Bone marrow (tissue), 2 donors: ENCODE measurements at regions not wholly inside any gene's neighbourhood (a gene's known extent, or its start where the extent isn't known, plus 50 kb on each side); places are given as distances from the start of the nearest gene placed in this dataset.
"Not testable (repeated sequence)": the region's sequence is repeated elsewhere in the genome, so short reads cannot be mapped to it uniquely, and the experiment has no call there.

Source experiments
- DNase-seq, 2 donors: peaks; one replicate each; lab custom pipeline; 2025; lab: John Stamatoyannopoulos, UW

DNA sequence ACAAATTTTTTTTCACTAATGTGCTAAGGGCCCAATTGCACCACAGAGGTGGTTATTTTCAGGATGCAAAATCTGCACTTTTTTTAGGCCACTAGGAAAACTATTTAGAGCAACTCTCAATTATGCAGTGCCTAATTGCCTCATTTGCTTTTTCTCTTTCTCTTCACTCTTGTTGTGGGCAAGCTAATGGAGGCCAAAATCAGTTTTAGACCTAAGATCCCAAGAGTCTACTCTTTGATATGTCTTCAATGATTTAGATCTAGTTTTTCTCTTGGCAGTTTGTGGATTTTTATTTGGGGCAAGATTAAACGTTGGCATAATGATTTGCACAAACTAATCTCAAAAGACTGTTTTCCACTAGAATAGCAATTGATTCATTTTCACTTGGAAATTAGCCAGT lies 1996.9 kb downstream of the LRRC4C start:
- DNase-seq, result no peak

DNA sequence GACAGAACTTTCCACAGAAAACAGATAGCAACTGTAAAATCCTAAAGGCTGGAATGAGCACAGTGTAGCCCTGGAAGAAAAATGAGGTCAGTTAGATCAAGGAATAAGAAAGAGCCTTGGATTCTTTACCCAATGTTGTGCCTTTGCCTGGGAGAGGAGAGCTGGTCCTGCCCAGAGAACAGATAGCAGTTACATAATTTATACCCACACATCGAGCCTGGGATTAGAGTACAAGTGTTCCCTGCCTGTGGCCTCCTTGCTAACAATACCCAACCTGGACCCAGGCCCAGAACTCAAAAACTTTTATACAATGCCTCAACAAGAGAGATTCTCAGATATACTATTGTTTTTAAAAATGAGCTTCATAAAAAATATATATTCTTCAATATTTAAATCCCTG lies 1998.4 kb downstream of the LRRC4C start:
- DNase-seq, result no peak

DNA sequence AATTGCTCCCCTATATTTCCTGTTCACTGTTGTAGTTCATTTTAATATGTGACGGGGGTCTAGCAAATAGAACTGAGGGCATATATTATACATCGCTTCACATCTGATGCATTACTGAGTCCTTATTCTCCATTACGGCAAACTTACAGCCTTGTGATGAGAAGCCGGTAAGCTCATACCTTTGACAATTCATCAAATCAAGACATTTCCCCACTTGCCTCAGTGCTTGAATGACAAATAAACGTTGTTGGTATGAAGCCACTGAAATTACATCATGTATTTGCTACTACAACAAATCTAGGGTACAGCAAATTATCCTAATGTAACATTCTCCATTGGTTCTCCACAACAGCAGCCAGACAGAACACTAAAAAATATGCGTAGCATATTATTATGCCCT lies 1999.8 kb downstream of the LRRC4C start:
- no peak for DNase-seq

DNA sequence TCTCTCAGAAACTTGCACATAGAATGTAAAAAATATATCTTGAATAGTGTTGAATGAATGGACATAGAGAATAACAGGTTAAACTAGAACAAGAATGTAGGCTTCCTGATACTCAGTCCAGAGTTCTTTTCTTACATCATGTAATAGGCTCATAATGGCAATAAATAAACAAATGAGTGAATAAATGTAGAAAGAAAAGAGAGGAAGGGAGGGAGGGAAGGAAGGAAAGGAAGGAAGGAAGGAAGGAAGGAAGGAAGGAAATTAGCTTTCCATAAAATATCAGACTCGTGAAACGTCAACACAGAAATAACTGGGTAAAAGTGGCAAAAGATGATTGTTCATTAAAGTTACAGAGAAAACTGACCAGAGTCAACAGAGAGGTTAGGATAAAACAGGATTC lies 2001.0 kb downstream of the LRRC4C start:
- no peak for DNase-seq

DNA sequence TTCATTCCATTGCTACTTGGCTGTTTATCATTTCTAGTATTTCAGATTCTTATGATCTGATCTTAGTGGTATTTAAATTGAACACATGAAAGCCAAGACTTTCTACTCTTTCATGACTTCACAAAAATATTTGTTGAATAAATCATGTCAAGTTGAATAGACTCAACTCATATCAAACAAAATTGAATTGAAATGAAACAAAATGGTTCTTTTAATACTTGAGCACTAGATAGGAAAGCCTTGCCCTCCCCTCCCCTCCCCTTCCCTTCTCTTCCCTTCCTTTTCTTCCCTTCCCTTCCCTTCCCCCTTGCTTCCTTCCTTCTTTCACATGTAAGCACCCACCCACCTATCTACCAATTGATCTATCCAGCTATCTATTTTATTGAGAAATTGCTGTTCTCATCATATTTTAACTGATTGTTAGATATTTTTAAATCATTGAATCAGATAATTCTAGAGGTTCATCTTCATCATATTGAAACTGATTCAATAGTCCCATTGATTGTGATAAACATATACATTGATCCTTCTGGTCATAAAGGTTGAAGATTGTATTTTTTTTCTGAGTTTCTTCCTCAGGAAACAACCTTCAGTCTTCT lies 2015.9 kb downstream of the LRRC4C start:
- no peak for DNase-seq

DNA sequence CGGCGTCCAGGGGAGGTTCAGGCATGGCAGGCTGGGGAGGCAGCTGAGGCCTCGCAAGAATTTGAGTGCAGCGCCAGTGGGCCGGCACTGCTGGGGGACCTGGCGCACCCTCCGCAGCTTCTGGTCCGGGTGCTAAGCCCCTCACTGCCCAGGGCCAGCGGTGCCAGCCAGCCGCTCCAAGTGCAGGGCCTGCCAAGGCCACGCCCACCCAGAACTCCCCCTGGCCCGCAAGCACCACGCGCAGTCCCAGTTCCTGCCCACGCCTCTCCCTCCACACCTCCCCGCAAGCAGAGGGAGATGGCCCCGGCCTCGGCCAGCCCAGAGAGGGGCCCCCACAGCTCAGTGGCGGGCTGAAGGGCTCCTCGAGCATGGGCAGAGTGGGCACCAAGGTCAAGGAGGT lies 2017.3 kb downstream of the LRRC4C start:
- DNase-seq, result no peak

DNA sequence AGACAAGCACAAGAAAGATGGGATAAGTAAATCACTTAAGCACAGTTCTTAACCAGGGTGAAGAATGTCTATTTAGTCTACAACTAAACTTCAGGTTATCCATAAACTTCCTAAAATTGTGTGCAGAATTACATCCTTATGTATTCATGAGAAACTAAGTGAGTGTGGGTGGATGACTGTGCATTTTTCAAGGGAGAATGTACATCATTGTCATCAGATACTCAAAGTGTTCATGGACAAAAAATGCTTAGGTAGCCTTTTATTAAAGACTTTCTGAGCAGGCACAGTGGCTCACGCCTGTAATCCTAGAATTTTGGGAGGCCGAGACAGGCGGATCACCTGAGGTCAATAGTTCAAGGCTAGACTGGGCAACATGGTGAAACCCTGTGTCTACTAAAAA lies 2023.8 kb downstream of the LRRC4C start:
- no peak for DNase-seq

DNA sequence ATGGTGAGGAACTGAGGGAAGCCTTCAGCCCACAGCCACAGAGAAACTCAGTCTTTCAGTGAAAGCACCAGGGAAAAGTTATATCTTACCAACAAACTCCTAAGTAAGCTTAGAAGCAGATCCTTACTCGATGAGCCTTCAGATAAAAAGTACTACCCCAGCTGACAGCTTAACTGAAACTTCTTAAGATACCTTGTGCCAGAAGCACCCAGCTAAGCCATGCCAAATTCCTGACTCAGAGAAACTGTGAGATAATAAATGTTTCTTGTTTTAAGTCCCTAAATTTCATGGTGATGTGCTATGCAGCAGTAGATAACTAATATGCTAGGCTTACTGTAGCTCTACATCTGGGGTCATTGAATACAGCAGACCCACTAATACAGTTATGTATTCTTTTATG lies 2025.0 kb downstream of the LRRC4C start:
- DNase-seq, result no peak

DNA sequence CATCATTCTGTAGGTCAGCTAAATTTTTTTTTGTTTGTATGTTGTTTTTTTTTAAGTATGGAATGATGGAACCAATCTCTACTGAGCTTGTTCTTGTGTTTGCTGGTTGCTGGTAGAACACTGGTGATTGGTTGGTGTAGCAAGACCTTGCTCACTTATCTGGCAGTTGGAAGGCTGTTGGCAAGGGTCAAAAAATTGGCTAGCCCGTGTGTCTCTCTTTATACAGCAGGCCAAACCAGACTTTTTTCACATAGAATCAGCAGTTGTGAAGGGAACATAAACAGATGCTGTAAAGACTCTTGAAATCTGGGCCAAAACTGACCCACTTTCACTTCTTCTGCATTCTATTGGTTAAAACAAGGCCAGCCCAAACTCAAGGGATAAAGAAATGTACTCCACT lies 2026.5 kb downstream of the LRRC4C start:
- no peak for DNase-seq

DNA sequence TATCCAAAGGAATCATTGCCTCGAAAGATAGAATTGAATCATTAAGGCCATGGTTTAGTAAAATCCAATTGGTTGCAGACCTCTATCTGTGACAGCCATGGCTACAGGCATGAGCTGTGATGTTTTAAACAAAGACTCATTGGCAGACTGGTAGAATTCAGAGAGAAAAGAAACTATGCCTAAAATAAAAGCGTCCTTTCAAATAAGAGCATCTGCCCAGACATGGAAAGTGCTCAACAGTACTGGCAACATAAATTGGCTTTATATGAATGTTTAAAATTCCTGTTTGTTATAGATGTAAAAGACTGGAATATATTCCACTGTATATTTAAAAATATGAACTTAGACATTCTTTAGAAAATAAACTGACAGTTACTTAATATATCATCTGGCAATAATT lies 2034.2 kb downstream of the LRRC4C start:
- no peak for DNase-seq

DNA sequence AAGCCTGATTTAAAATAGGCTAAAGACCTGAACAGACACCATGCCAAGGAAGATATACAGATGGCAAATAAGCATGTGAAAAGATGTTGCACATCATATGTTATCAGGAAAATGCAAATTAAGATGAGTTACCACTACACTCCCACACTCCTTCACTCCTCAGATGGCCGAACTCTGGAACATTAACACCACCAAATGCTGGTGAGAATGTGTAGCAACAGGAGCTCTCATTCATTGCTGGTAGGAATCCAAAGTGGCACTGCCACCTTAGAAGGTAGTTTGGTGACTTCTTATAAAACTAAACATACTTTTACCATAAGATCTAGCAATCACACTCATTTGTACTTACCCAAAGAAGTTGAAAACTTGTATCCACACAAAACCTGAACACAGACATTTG lies 2047.3 kb downstream of the LRRC4C start:
- no peak for DNase-seq

DNA sequence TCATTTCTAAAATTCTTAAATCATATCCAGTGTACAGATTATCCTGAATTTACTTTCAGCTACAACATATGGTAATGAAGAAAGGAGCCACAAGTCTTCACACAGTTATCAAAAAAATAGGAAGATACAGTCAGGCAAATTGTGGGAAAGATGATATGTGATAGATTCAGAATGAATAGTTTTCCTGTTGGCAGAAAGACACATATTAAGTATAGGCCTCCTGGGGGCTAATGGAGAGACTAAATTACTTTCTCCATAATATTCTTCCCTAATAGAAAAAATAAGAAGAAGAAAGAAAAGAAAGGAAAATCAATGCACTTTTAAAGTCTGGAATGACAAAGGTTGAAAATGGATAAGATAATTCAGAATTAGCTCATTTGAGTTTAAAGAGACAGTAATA lies 2073.5 kb downstream of the LRRC4C start:
- DNase-seq, result no peak

DNA sequence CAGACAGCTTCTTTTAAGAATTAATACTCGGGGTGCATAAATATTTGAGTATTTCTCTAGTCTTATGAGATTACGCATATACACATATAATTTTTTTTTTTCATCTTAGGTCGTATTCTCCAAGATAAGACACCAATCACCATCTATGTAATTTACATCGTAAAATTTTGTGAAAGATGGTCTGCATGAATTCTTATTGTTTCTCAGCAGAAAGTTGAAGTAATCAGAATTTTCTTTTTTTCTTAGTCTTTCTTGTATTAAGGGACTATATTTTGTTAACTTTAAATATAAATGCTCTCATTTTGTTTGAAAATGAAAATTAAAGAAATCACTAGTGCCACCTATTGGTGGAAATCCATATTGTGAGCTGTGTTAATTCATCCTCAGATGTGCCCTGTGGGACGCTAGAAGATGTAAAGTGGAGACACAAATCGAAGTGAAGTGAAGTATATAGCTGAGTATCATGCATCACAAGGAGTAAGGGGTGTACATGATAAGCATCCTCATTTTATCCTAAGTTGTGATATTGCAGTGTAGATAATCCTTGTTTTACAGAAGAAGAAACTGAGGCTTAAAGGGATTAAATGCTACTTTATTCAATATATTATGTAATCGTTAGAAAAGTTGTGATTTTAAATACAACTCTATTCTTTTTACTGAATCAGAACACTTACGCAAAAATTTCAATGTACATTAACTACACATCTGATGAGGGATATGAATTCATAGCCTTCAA lies 2084.3 kb downstream of the LRRC4C start:
- peak in 1 of 2 donors; percentile 9 for DNase-seq

DNA sequence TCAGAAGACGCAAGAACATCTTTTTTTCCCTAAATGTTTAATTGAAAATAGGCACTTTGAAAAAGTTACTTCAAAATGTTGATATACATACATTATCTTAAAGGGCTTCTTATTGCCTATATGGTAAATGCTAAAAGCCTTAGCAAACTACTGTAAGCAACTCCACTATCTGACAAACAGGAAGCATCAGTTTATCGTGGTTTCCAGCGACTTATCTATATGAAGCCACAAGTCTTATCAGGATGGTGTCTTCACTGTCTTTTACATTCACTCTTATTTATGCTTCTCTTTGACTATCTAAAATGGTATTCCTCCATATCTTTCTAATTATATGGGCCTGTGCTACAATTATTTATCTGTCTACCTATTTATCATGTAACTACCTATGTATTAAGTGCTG lies 2091.9 kb downstream of the LRRC4C start:
- DNase-seq, result no peak

DNA sequence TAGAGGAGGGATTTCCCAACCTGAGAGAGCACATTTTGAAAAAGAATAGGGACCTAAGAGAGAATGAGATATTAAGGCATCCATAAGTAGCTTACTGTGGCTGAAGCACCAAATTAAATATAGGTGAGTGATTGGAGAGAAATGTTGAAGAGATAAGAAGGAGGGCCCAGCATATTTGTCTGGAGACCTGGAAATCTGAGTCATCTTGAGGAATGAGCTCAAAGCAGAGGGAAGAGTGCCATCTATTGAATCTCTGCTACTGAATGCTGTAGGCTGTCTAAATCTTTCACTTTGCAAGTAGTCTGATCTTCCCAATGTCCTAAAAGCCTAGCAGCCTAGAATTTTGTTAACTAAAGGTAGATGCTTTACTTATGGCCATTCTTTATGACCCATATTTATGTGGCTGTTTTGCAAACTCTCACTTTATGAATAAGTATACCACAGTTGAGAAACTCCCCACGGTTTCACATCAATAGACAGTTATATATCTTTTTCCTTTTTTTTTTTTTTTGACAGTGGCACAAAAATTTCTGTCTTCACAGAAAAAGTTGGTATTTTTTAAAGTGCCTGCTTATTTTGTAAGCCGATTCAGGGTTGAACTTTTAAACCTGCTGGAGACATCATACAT lies 2093.5 kb downstream of the LRRC4C start:
- DNase-seq, result no peak

DNA sequence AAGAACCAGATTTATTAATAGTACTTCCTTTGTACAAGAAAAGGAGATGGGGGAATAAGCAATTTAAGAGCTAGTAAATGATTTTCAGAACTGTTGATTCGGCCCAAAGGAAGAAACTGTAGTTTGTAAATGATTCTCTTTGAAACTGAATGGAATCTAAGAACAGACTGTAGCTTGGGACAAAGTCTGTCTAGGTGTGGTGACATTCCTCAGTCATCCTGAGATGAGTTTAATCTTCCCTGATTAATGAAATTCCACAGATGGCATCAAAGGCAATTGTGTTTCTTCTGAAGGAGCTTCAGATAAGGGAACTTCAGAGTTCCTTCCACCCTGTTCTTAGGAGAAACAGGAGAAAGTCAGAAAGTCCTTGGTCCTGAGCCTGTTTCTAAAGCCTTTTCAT lies 2095.9 kb downstream of the LRRC4C start:
- DNase-seq, result no peak

DNA sequence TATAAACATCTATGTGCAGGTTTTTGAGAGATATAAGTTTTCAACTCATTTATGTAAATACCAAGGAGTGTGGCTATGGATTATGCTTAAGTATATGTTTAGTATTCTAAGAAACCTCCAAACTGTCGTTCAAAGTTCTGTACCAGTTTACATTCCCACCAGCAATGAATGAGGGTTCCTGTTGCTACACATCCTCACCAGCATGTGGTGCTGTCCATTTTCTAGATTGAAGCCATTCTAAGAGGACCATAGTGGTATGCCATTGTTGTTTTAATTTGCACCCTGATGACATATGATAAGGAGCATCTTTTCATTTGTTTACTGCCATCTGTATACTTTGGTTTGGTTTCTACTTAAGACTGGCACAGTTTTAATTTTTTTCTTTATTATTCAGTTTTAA lies 2097.9 kb downstream of the LRRC4C start:
- no peak for DNase-seq

DNA sequence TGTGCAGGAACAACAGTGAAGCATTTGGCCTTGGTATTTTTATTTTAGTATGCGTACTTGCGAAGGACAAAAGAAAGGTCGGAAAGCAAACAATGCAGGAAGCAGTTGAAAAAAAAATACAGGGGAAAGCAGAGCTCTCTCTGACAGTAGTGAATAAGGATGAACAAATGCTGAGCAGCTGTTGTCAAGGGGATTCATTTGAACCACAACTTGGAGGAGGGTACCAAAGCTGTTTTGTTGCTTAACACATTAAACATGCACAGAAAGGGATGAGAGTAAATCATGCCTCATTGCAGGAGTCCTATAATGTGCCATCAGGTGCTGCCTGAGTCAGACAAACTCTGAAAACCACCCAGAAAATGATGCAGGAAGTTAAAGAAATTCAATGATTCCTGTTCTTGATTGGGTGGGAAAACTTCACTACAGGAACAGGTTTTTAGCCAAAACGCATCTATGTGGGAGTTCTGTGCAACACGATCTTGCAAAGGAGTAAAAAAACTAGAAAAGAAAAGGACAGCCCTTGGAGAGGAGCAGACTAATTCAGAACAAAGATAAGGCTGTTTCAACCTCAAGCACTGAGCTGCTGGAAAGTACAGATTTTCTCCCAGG lies 2113.5 kb downstream of the LRRC4C start:
- DNase-seq, result no peak

DNA sequence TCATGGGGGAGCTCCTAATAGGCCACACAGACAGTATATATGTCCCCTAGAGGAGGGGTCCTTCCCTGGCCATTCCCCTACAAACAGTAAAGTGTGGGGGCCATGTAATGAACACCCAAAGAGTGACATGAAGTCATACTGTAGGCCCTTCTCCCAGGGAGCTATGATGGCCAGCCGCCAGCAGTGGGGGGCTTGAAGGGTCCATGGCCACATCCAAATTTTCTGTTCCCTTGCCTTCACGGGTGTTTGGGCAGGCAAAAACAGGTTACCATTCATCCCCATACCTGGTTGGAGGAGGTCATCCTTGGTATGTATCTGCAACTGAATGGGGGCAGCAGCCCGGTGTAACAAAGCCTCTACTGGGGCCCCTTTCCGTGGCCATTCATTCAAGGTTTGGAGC lies 2118.0 kb downstream of the LRRC4C start:
- DNase-seq, result no peak

DNA sequence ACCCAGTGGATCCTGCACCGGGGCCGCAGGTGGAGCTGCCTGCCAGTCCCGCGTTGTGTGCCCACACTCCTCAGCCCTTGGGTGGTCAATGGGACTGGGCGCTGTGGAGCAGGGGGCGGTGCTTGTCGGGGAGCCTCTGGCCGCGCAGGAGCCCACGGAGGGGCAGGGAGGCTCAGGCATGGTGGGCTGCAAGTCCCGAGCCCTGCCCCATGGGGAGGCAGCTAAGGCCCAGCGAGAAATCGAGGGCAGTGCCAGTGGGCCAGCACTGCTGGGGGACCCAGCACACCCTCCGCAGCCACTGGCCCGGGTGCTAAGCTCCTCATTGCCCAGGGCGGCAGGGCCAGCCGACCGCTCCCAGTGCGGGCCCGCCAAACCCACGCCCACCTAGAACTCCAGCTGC lies 2126.4 kb downstream of the LRRC4C start:
- DNase-seq, result not testable (repeated sequence)

DNA sequence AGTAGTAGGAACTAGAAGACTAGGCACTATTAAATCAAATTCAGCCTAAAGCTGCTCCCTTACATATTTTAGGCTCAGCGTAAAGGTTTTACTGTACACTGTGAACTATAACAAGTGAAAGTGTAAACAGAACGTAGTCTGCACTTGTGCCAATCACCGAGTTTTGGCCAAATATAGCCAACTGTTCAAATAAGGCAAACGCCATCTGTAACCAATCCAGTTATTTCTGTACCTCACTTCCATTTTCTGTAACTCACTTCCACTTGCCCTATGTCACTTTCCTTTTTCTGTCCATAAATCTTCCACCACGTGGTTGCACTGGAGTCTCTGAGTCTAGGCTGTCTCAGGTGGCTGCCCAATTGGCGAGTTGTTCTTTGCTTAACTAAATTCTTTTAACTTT lies 2132.2 kb downstream of the LRRC4C start:
- no peak for DNase-seq

DNA sequence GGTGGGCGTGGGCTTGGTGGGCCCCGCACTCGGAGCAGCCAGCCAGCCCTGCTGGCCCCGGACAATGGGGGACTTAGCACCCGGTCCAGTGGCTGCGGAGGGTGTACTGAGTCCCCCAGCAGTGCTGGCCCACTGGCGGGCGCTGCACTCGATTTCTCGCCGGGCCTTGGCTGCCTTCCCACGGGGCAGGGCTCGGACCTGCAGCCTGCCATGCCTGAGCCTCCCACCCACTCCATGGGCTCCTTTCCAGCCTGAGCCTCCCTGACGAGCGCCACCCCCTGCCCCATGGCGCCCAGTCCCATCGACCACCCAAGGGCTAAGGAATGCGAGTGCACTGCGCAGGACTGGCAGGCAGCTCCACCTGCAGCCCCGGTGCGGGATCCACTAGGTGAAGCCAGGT lies 2147.6 kb downstream of the LRRC4C start:
- not testable (repeated sequence) for DNase-seq

DNA sequence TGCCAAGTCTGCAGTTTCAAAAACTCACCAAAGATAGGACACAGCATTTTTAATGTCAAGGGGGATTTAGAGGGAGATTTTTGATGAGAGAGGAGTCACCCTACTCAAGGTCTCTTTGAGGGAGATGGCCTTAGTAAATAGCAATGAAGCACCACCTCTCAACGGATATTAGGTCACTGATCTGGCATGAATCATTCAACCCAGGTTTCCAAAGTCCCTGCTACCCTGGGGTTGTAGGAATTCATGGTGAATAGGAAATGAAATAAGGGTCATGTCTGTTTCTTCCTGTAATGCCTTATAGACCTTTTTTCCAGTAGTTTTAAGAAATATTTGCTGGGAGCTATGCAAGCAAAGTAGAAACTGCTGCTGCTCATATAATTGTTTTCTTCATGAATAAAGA lies 2154.9 kb downstream of the LRRC4C start:
- no peak for DNase-seq
